Brain microvascular endothelial cell (primary cell): ENCODE measurements at regions not wholly inside any gene's neighbourhood (a gene's known extent, or its start where the extent isn't known, plus 50 kb on each side); places are given as distances from the start of the nearest gene placed in this dataset.

Experiments used
- DNase-seq: peaks from one replicate; pipeline ENCODE4 v3.0.0-alpha.2; 2020
- H3K27ac ChIP-seq: fragments of 250-450 bp; sonication (Bioruptor Pico); 2 replicates; pipeline ENCODE4 v1.5.1; 2020; ENCODE audit warnings: mild to moderate bottlenecking, moderate library complexity
- H3K27me3 ChIP-seq: fragments of 250-450 bp; sonication (Bioruptor Pico); replicated peaks from 2 replicates; pipeline ENCODE4 v1.5.1; 2020; ENCODE audit warnings: mild to moderate bottlenecking
- H3K36me3 ChIP-seq: fragments of 250-450 bp; sonication (Bioruptor Pico); replicated peaks from 2 replicates; pipeline ENCODE4 v1.5.1; 2020; ENCODE audit warnings: mild to moderate bottlenecking
- H3K4me3 ChIP-seq: 2 replicates; pipeline ENCODE4 v1.5.1; 2011; ENCODE audit warnings: low read depth, mild to moderate bottlenecking, control low read depth, low read length, moderate library complexity
- in situ Hi-C: cut with HindIII; loops from 2 replicates; pipeline ENCODE4 v1.10.0; 2017; ENCODE audit warnings: low sequenced_read_pairs, low pct_ligation_motif_present
- TF ChIP-seq, protein P1 (sequence below): IDR thresholded peaks from 2 replicates; pipeline ENCODE4 v1.5.1; 2011; ENCODE audit warnings: low read depth, mild to moderate bottlenecking, moderate library complexity, low read length, control low read depth, inconsistent platforms; ENCODE audit errors: missing control alignments

DNA sequence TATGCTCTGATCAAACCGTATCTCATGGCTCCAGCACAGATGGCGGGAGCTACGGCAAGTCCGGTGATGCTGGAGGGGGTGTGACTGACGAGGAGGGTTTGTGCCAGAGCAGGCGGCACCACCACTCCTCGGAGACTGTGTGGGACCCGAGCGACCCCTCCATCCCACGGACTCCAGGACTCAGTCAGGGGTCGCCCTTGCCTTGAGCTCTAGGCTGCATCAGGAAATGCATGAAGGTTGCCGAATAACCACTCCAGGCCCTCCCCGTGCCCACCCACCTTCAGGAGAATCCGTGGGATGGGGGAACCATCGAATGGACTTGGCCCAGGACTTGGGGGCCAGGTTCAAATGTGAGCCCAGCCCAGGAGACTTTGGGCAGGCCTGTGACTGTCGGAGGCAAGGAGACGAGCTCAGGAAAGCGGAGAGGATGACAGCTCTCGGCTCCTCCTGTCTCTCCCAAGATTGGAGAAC, 60.2 kb upstream of the ZNF469 start:
- H3K27me3 ChIP-seq = no peaks in the 10 kb centered on the region
- H3K4me3 ChIP-seq = no peak overlapping the region
- no peaks in the 10 kb centered on the region for H3K36me3 ChIP-seq
- in situ Hi-C loops = no loop called here
- TF ChIP-seq, protein P1, sequence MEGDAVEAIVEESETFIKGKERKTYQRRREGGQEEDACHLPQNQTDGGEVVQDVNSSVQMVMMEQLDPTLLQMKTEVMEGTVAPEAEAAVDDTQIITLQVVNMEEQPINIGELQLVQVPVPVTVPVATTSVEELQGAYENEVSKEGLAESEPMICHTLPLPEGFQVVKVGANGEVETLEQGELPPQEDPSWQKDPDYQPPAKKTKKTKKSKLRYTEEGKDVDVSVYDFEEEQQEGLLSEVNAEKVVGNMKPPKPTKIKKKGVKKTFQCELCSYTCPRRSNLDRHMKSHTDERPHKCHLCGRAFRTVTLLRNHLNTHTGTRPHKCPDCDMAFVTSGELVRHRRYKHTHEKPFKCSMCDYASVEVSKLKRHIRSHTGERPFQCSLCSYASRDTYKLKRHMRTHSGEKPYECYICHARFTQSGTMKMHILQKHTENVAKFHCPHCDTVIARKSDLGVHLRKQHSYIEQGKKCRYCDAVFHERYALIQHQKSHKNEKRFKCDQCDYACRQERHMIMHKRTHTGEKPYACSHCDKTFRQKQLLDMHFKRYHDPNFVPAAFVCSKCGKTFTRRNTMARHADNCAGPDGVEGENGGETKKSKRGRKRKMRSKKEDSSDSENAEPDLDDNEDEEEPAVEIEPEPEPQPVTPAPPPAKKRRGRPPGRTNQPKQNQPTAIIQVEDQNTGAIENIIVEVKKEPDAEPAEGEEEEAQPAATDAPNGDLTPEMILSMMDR = no peak
- no peak for DNase-seq
- no peak overlapping the region for H3K27ac ChIP-seq

DNA sequence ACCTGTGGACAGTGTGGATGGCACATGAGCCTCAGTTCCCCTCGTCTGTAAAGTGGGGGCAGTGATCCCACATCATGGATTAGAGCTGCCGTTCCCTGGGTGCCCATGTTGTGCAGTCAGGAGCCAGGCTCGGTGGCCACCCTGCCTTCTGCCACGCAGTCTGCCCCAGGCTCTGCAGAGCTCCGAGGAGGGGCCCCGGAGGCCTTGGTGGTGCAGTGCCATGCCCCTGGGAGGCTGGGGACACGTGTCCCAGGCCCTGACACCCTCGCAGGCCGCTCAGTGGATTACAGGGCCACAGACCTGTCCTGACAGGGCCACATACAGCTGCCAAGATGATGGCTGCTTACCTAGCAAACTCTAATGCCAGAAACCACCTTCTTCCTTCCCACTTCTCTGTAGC, 59.7 kb upstream of the ZNF469 start:
- in situ Hi-C loops = no loop called here
- H3K36me3 ChIP-seq = no peaks in the 10 kb centered on the region
- no peaks in the 10 kb centered on the region for H3K27me3 ChIP-seq
- H3K4me3 ChIP-seq = no peak overlapping the region
- TF ChIP-seq, protein P1 = no peak
- no peak overlapping the region for H3K27ac ChIP-seq
- no peak for DNase-seq

DNA sequence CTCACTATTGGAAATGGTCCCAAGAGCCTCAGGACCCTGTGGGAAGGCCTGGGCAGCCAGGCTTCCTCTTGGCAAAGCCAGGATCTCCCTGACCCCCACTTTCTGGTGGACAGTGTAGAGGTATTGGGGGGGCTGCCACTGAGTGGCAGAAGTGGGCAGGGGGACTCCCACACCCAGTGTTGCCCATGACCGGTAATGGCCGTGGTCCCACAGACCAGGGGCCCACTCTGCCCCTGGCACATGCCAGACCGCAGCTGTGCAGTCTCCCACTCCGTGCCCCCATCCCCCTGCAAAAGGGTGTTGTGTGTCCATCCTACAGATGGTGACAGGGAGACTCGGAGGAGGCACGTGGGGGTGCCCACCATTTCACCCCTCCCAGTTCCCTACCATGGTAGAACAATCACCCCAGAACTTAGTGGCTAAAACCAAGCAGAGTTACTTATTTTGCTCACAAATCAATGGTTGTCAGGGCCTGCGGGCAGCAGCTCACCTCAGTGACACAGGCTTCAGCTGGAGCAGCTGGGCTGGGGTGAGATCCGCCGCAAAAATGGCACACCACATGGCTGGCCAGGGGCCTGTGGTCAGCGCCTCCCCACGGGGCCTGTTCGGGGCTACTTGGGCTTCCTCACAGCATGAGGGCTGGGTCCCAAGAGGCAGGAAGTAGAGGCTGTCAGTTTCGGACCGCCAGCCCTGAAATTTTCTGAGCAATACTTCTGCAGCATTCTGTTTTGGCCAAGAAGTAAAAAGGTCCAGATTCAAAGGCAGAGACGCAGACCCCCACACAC, 59.0 kb upstream of the ZNF469 start:
- no peaks in the 10 kb centered on the region for H3K36me3 ChIP-seq
- DNase-seq = no peak
- in situ Hi-C loops = no loop called here
- no peak overlapping the region for H3K27ac ChIP-seq
- H3K27me3 ChIP-seq = no peaks in the 10 kb centered on the region
- H3K4me3 ChIP-seq = no peak overlapping the region
- TF ChIP-seq, protein P1 = no peak

DNA sequence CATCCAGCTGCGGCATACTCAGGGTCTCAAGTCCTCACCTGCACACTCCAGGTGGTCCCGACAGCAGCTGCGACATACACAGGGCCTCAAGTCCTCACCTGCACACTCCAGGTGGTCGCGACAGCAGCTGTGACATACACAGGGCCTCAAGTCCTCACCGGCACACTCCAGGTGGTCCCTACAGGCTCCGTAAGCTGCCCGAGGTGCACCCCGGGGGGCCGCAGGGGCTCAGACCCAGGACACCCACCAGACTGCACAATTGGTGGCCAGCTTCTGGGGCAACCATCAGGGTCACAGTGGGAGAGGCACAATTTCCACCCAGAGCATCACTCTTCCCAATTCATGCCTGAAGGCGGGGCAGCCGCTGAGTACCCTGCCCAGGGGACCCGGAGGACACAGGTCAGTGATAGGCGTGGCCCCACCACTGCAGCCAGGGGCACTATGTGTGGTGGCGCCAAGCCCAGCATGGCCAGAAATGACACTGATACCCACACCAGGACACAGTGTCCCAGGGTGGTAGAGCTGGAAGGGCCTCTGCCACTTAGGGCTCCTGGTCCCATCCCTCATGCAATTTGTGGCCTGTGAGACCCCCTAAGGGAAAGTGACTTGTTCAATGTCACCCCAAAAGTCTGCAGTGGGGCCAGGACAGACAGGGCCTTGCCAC, 57.5 kb upstream of the ZNF469 start:
- Histone ChIP-seq H3K36me3 (no peaks in the 10 kb centered on the region), H3K4me3 (no peak overlapping the region), H3K27me3 (no peaks in the 10 kb centered on the region), H3K27ac (no peak overlapping the region)
- no peak for DNase-seq
- TF ChIP-seq, protein P1 = no peak
- in situ Hi-C loops = no loop called here

DNA sequence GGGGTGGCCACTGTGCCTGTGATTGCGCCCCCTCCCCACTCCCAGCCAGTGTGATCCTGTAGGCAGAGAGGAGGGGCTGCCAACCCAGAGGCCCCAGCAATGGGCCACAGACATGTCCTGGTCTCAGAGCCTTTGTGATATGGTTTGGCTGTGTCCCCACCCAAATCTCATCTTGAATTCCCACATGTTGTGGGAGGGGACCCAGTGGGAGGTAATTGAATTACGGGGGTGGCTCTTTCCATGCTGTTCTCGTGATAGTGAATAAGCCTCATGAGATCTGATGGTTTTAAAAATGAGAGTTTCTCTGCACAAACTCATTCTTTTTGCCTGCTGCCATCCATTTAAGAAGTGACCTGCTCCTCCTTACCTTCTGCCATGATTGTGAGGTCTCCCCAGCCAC, 56.8 kb upstream of the ZNF469 start:
- TF ChIP-seq, protein P1 = no peak
- in situ Hi-C loops = no loop called here
- no peak overlapping the region for H3K27ac ChIP-seq
- no peaks in the 10 kb centered on the region for H3K36me3 ChIP-seq
- no peak overlapping the region for H3K4me3 ChIP-seq
- DNase-seq = no peak
- no peaks in the 10 kb centered on the region for H3K27me3 ChIP-seq
